HCT116 (cell line): ENCODE measurements at regions not wholly inside any gene's neighbourhood (a gene's known extent, or its start where the extent isn't known, plus 50 kb on each side); places are given as distances from the start of the nearest gene placed in this dataset.

Source experiments
- ATAC-seq: fragments of 200-7000 bp; cut with Tn5 transposase; 2 replicates; pipeline ENCODE4 v1.9.1; 2020; ENCODE audit warnings: mild to moderate bottlenecking, moderate library complexity
- BruUV-seq: library from RNA; stranded (reverse); fragments of 400-500 nt; replicated peaks from 2 replicates; lab custom pipeline; 2021; lab: Mats Ljungman, UMichigan
- CTCF ChIA-PET: fragments of 300-600 bp; sonication (Branson Sonifier 250); formaldehyde crosslinking; loops from one replicate; lab custom pipeline; 2021; ENCODE audit warnings: antibody characterized with exemption; lab: Charles Lee
- POLR2A ChIA-PET: fragments of 300-600, 350-600 bp; sonication (Branson Sonifier 250); formaldehyde crosslinking; loops from one replicate; lab custom pipeline; 2021; ENCODE audit warnings: antibody characterized with exemption; lab: Charles Lee
- RAD21 ChIA-PET, 2 experiments: fragments of 300-600 bp; sonication (Branson Sonifier 250); formaldehyde crosslinking; loops; one replicate each; lab custom pipeline; 2023; ENCODE audit warnings: low total read pairs in 2 of 2; ENCODE audit not compliant: uncharacterized antibody in 2 of 2, unreplicated experiment in 2 of 2, low non-redundant PET in 1 of 2; lab: Charles Lee
- DNase-seq: peaks from one replicate; pipeline ENCODE4 v3.0.0-alpha.2; 2010; ENCODE audit warnings: low read depth, low spot score
- H2AFZ ChIP-seq: fragments of 200-600 bp; shearing (Covaris generic), sonication (generic); 2 replicates; pipeline ENCODE4 v1.6.1; 2017; ENCODE audit warnings: low read depth, mixed run types, mixed read lengths, antibody characterized with exemption, low read length; ENCODE audit not compliant: poor library complexity, severe bottlenecking
- H3K27ac ChIP-seq: 2 replicates; pipeline ENCODE4 v1.5.1; 2012; ENCODE audit warnings: low read depth, low read length
- H3K27me3 ChIP-seq: fragments of 200-600 bp; sonication (generic); 2 replicates; pipeline ENCODE4 v1.6.1; 2016; ENCODE audit warnings: mixed run types, low read length, mixed read lengths; ENCODE audit not compliant: insufficient read depth
- H3K36me3 ChIP-seq, 2 experiments: fragments of 200-500 bp in 1 of 2; fragments of 200-600 bp in 1 of 2; sonication (Bioruptor generic) in 1 of 2; sonication (generic) in 1 of 2; 2 replicates each; pipeline versions ENCODE4 v1.5.1 to v1.6.1; 2014 to 2016; ENCODE audit warnings: low read length in 2 of 2, inconsistent platforms in 1 of 2, mixed read lengths in 1 of 2, mixed run types in 1 of 2; ENCODE audit not compliant: insufficient read depth in 2 of 2, control insufficient read depth in 1 of 2
- H3K4me1 ChIP-seq, 2 experiments: fragments of 200-600 bp in 1 of 2; sonication (generic) in 1 of 2; 2 replicates each; pipeline versions ENCODE4 v1.5.1 to v1.6.1; 2012 to 2017; ENCODE audit warnings: low read length in 2 of 2, inconsistent platforms in 1 of 2, mild to moderate bottlenecking in 1 of 2, mixed read lengths in 1 of 2, mixed run types in 1 of 2, moderate library complexity in 1 of 2; ENCODE audit not compliant: insufficient read depth in 2 of 2, control insufficient read depth in 1 of 2
- H3K4me2 ChIP-seq: fragments of 200-600 bp; sonication (generic); 2 replicates; pipeline ENCODE4 v1.6.1; 2017; ENCODE audit warnings: mixed run types, low read length, mixed read lengths
- H3K4me3 ChIP-seq, 2 experiments: fragments of 200-600 bp in 1 of 2; sonication (generic) in 1 of 2; replicated peaks in 1 of 2; 2 replicates each; pipeline ENCODE4 v1.5.1; 2011 to 2016; ENCODE audit warnings: low read length in 2 of 2, control low read depth in 1 of 2, low read depth in 1 of 2, mild to moderate bottlenecking in 1 of 2, mixed read lengths in 1 of 2, mixed run types in 1 of 2
- H3K79me2 ChIP-seq: fragments of 200-600 bp; sonication (generic); 2 replicates; pipeline ENCODE4 v1.6.1; 2017; ENCODE audit warnings: mild to moderate bottlenecking, mixed run types, low read length, moderate library complexity, mixed read lengths; ENCODE audit not compliant: insufficient read depth
- H3K9ac ChIP-seq: fragments of 200-600 bp; sonication (generic); 2 replicates; pipeline ENCODE4 v1.6.1; 2016; ENCODE audit warnings: low read length, mixed read lengths
- H3K9me2 ChIP-seq: fragments of 200-600 bp; sonication (generic), shearing (Covaris generic); 2 replicates; pipeline ENCODE4 v1.6.1; 2017; ENCODE audit warnings: mixed run types, mild to moderate bottlenecking, moderate library complexity; ENCODE audit not compliant: insufficient read depth
- H3K9me3 ChIP-seq, 2 experiments: fragments of 200-500 bp in 1 of 2; fragments of 200-600 bp in 1 of 2; sonication (Bioruptor generic) in 1 of 2; sonication (generic) in 1 of 2; 2 replicates each; pipeline ENCODE4 v1.6.1; 2014 to 2017; ENCODE audit warnings: low read length in 2 of 2, mixed read lengths in 2 of 2, inconsistent platforms in 1 of 2, low read depth in 1 of 2, mild to moderate bottlenecking in 1 of 2, mixed run types in 1 of 2, moderate library complexity in 1 of 2; ENCODE audit not compliant: control insufficient read depth in 1 of 2, insufficient read depth in 1 of 2
- H4K20me1 ChIP-seq: fragments of 200-600 bp; sonication (generic), shearing (Covaris generic); 2 replicates; pipeline ENCODE4 v1.6.1; 2017; ENCODE audit warnings: mixed run types, mild to moderate bottlenecking, moderate library complexity; ENCODE audit not compliant: insufficient read depth
- ATF3 ChIP-seq: IDR thresholded peaks from 2 replicates; pipeline ENCODE4 v1.6.1; 2012
- CBX3 ChIP-seq: IDR thresholded peaks from 2 replicates; pipeline ENCODE4 v1.6.1; 2012; ENCODE audit warnings: low read depth
- EGR1 ChIP-seq: IDR thresholded peaks from 2 replicates; pipeline ENCODE4 v1.6.1; 2012; ENCODE audit warnings: low read depth
- ELF1 ChIP-seq: IDR thresholded peaks from 2 replicates; pipeline ENCODE4 v1.6.1; 2012; ENCODE audit warnings: low read depth, borderline replicate concordance
- EZH2phosphoT487 ChIP-seq: fragments of 200-600 bp; IDR thresholded peaks from 2 replicates; pipeline ENCODE4 v1.6.1; 2018; ENCODE audit warnings: antibody characterized with exemption, borderline replicate concordance
- FOSL1 ChIP-seq: IDR thresholded peaks from 2 replicates; pipeline ENCODE4 v1.6.1; 2012; ENCODE audit warnings: low read depth
- JUND ChIP-seq: IDR thresholded peaks from 2 replicates; pipeline ENCODE4 v1.6.1; 2012
- POLR2A ChIP-seq: IDR thresholded peaks from 2 replicates; pipeline ENCODE4 v1.7.0; 2011; ENCODE audit warnings: borderline replicate concordance; ENCODE audit not compliant: insufficient read depth, insufficient read length; ENCODE audit errors: extremely low read depth
- POLR2AphosphoS5 ChIP-seq: IDR thresholded peaks from 2 replicates; pipeline ENCODE4 v1.6.1; 2011; ENCODE audit warnings: mild to moderate bottlenecking, low read depth, low read length, moderate library complexity
- REST ChIP-seq: IDR thresholded peaks from 2 replicates; pipeline ENCODE4 v1.6.1; 2012; ENCODE audit warnings: low read depth
- SRF ChIP-seq: IDR thresholded peaks from 2 replicates; pipeline ENCODE4 v1.6.1; 2012; ENCODE audit warnings: low read depth
- YY1 ChIP-seq: IDR thresholded peaks from 2 replicates; pipeline ENCODE4 v1.6.1; 2011; ENCODE audit warnings: low read length, low read depth, moderate library complexity, mild to moderate bottlenecking; ENCODE audit not compliant: insufficient replicate concordance; ENCODE audit errors: extremely low read depth
- ZNF274 ChIP-seq: fragments of 200-500 bp; sonication (Bioruptor generic); IDR thresholded peaks from 2 replicates; pipeline ENCODE4 v1.6.1; 2014; ENCODE audit warnings: mild to moderate bottlenecking, low read depth, low read length, inconsistent platforms
- intact Hi-C: fragments of 100-400 bp; cut with micrococcal nuclease; formaldehyde crosslinking; loops from 2 replicates; pipeline ENCODE4 v1.10.0; 2022

- DNase-seq: no peak
- Histone ChIP-seq H3K79me2 (no peaks in the 10 kb centered on the region), H4K20me1 (no peaks in the 10 kb centered on the region), H3K36me3 (no peaks in the 10 kb centered on the region), H3K9me2 (no peaks in the 10 kb centered on the region), H3K4me2 (no peak overlapping the region), H2AFZ (no peak overlapping the region)
- intact Hi-C loops: no loop called here
- CTCF ChIA-PET: no interaction called here
- no peak for ATAC-seq
- TF ChIP-seq ZNF274 (no peak), REST (no peak), YY1 (no peak), JUND (no peak), FOSL1 (no peak), ELF1 (no peak), EGR1 (no peak), POLR2A (no peak), POLR2AphosphoS5 (no peak), CBX3 (no peak), ATF3 (no peak), EZH2phosphoT487 (no peak), SRF (no peak)
- TF ChIP-seq, all 23 proteins: peak for 0
- Histone ChIP-seq H3K9ac (no peak overlapping the region), H3K9me3 (peaks cover 10 to 12% of the 10 kb centered on the region in 2 experiments; a peak in 2 of 4 replicates), H3K27ac (no peak overlapping the region), H3K4me3 (no peak overlapping the region), H3K27me3 (no peaks in the 10 kb centered on the region), H3K4me1 (no peaks in the 10 kb centered on the region)
- ChIA-PET POLR2A (no interaction called here), RAD21 (no interaction called here)
- no TSS peak for BruUV-seq
Measured at GRCh38 chr1:73577206-73577605, 620.8 kb downstream of the LRRIQ3 start.
